Suprapubic skin (tissue), 4 donors: ENCODE measurements at regions not wholly inside any gene's neighbourhood (a gene's known extent, or its start where the extent isn't known, plus 50 kb on each side); places are given as distances from the start of the nearest gene placed in this dataset.
"Not testable (repeated sequence)": the region's sequence is repeated elsewhere in the genome, so short reads cannot be mapped to it uniquely, and the experiment has no call there.

Experiments
- DNase-seq, 2 donors: peaks; one replicate each; pipeline ENCODE4 v3.0.0-alpha.2; 2019; ENCODE audit warnings: low spot score in 2 of 2
- H3K27ac ChIP-seq: fragments of 200-600 bp; sonication (generic); one replicate; pipeline ENCODE4 v1.5.1; 2019
- H3K27me3 ChIP-seq: fragments of 200-600 bp; sonication (generic); one replicate; pipeline ENCODE4 v1.5.1; 2019
- H3K36me3 ChIP-seq: fragments of 200-600 bp; sonication (generic); one replicate; pipeline ENCODE4 v1.5.1; 2019
- H3K4me1 ChIP-seq: fragments of 200-600 bp; sonication (generic); one replicate; pipeline ENCODE4 v1.5.1; 2019
- H3K4me3 ChIP-seq: fragments of 200-600 bp; sonication (generic); one replicate; pipeline ENCODE4 v1.5.1; 2019; ENCODE audit warnings: mild to moderate bottlenecking
- H3K9me3 ChIP-seq: fragments of 200-600 bp; sonication (generic); one replicate; pipeline ENCODE4 v1.5.1; 2019
- EP300 ChIP-seq: sonication (generic); formaldehyde crosslinking; IDR thresholded peaks from one replicate; pipeline ENCODE4 v1.6.1; 2017; ENCODE audit warnings: antibody characterized with exemption
- POLR2A ChIP-seq, 2 donors: fragments of 450-650 bp; IDR thresholded peaks; one replicate each; pipeline ENCODE4 v1.6.1; 2017; ENCODE audit warnings: antibody characterized with exemption in 2 of 2, mild to moderate bottlenecking in 2 of 2, moderate library complexity in 2 of 2
- POLR2AphosphoS5 ChIP-seq, 3 donors: sonication (generic); formaldehyde crosslinking; IDR thresholded peaks; one replicate each; pipeline ENCODE4 v1.6.1; 2017; ENCODE audit warnings: antibody characterized with exemption in 3 of 3
- WGBS: methylation state at CpG from one replicate; pipeline ENCODE4 v1.1.5; 2018; 5-methylcytosine and 5-hydroxymethylcytosine counted together
- TF ChIP-seq, protein P1 (sequence below), 2 donors: fragments of 200-600 bp in 1 of 2; fragments of 450-650 bp in 1 of 2; sonication (generic) in 1 of 2; IDR thresholded peaks; one replicate each; pipeline ENCODE4 v1.5.1; 2016 to 2019; ENCODE audit warnings: antibody characterized with exemption in 2 of 2, mild to moderate bottlenecking in 1 of 2, moderate library complexity in 1 of 2

DNA sequence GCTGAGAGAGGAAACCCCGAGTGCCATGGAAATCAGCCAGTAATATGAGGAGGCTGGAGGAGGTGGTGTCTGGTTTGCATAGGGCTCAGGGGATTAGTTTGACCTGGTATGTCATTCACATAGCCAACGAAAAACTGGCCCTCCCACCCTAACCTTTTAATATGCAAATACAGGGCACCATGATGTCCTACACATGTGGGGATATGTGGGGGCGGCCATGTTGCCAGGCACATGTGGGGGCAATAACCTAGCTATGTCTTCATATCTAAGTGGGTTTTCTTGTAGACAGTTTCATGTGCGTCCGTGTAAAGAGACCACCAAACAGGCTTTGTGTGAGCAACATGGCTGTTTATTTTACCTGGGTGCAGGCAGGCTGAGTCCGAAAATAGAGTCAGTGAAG, 110.1 kb downstream of the MOBP start:
- WGBS: 74% methylated on average over 6 of the region's 6 CpGs
- H3K4me1 ChIP-seq: no peaks in the 10 kb centered on the region
- H3K9me3 ChIP-seq: no peaks in the 10 kb centered on the region
- no peak overlapping the region for H3K27ac ChIP-seq
- H3K4me3 ChIP-seq: no peak overlapping the region
- TF ChIP-seq POLR2AphosphoS5 (IDR thresholded peaks at IDR 0.05) (no peak), POLR2A (IDR thresholded peaks at IDR 0.05) (no peak), EP300 (no peak)
- TF ChIP-seq, protein P1, sequence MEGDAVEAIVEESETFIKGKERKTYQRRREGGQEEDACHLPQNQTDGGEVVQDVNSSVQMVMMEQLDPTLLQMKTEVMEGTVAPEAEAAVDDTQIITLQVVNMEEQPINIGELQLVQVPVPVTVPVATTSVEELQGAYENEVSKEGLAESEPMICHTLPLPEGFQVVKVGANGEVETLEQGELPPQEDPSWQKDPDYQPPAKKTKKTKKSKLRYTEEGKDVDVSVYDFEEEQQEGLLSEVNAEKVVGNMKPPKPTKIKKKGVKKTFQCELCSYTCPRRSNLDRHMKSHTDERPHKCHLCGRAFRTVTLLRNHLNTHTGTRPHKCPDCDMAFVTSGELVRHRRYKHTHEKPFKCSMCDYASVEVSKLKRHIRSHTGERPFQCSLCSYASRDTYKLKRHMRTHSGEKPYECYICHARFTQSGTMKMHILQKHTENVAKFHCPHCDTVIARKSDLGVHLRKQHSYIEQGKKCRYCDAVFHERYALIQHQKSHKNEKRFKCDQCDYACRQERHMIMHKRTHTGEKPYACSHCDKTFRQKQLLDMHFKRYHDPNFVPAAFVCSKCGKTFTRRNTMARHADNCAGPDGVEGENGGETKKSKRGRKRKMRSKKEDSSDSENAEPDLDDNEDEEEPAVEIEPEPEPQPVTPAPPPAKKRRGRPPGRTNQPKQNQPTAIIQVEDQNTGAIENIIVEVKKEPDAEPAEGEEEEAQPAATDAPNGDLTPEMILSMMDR (IDR thresholded peaks at IDR 0.05): no peak
- H3K36me3 ChIP-seq: no peaks in the 10 kb centered on the region
- DNase-seq: no peak
- no peaks in the 10 kb centered on the region for H3K27me3 ChIP-seq

DNA sequence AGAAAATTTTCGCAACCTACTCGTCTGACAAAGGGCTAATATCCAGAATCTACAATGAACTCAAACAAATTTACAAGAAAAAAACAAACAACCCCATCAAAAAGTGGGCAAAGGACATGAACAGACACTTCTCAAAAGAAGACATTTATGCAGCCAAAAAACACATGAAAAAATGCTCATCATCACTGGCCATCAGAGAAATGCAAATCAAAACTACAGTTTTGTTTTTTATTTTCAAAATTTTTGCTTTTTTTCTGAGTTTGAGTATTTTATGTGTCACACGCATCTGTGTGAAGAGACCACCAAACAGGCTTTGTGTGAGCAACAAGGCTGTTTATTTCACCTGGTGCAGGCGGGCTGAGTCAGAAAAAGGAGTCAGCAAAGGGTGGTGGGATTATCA, 118.7 kb downstream of the MOBP start:
- not testable (repeated sequence) for H3K4me1 ChIP-seq, H3K36me3 ChIP-seq, H3K27me3 ChIP-seq, DNase-seq, H3K4me3 ChIP-seq, H3K27ac ChIP-seq, H3K9me3 ChIP-seq
- WGBS: 85% methylated on average over 4 of the region's 4 CpGs

DNA sequence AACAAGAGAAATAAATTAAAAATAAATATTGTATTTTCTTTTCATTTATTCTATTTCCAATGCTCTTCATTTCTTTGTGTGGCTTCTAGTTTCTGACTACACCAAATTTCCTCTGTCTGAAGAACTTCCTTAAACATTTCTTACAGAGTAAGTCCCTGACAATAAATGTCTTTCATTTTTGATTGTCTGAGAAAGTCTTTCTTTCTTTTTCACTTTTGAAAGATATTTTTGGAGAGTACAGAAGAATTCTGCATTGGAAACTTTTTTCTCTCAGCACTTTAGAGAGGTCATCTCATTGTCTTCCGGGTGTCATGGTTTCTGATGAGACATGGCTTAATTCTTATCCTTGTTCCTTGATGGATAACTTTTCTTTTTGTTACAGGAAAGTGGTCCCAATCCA, 119.6 kb downstream of the MOBP start:
- 95% methylated on average over 1 of the region's 1 CpG for WGBS
- TF ChIP-seq, protein P1 (IDR thresholded peaks at IDR 0.05): no peak
- no peak for TF ChIP-seq POLR2AphosphoS5 (IDR thresholded peaks at IDR 0.05)
- TF ChIP-seq POLR2A (IDR thresholded peaks at IDR 0.05): no peak
- no peak for TF ChIP-seq EP300
- no peak for DNase-seq
- H3K27me3 ChIP-seq: no peaks in the 10 kb centered on the region
- no peaks in the 10 kb centered on the region for H3K36me3 ChIP-seq
- H3K27ac ChIP-seq: no peak overlapping the region
- H3K9me3 ChIP-seq: no peaks in the 10 kb centered on the region
- no peak overlapping the region for H3K4me3 ChIP-seq
- no peaks in the 10 kb centered on the region for H3K4me1 ChIP-seq

DNA sequence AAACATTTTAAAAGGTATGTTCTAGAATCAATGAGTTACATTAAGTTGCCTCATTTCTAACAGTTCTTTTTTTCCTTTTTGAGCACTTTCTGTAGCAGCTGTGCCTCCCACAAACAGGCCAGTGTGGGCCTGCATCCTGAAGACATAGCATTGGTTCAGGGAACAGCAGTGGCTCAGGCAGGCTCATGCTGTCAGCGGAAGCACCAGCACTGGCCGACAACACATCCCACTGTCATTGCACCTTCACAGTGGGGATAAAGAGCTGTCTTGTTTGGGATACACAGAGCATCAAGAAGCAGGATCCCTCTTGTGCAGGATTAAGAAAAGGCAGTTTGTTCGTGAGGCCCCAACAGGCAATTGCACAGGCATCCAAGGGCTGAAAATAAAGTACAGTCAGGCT, 123.3 kb downstream of the MOBP start:
- 86% methylated on average over 3 of the region's 3 CpGs for WGBS

DNA sequence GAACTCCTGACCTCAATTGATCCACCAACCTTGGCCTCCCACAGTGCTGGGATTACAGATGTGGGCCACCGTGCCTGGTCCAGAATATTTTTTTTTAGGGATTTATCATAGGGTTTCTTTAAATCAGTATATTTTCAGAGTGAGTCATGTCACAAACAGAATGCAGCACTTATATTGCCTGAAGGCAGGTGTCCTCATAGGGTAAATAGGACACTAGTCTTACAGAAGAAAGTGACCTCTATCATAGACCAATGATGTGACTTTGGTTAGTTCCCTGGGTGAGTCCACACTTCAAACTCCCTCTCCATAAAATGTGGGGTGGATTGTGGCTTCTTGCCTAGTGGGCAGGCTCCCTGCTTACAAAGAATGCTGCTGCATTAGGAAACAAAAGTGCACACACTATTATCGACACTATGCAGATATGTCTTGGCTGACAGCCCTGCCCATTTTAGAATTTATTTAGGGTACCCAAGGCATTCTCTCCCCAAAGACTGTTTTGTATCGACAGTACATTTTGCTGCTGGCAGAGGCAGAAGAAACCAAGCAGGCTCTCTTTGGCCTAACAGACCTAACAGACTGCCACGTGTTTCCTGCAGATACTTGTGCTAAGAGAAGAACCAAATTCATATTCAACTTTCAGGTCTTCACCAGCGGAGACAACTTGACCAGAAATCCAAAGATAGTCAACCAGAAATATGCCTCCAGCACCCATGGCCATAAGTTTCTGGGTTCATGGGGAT, 125.0 kb downstream of the MOBP start:
- no peak overlapping the region for H3K4me3 ChIP-seq
- H3K27ac ChIP-seq: no peak overlapping the region
- H3K36me3 ChIP-seq: no peaks in the 10 kb centered on the region
- no peaks in the 10 kb centered on the region for H3K27me3 ChIP-seq
- no peak for TF ChIP-seq POLR2AphosphoS5 (IDR thresholded peaks at IDR 0.05)
- no peak for TF ChIP-seq EP300
- TF ChIP-seq, protein P1 (IDR thresholded peaks at IDR 0.05): no peak
- no peak for TF ChIP-seq POLR2A (IDR thresholded peaks at IDR 0.05)
- H3K4me1 ChIP-seq: no peaks in the 10 kb centered on the region
- no peak for DNase-seq
- 63% methylated on average over 5 of the region's 5 CpGs for WGBS
- H3K9me3 ChIP-seq: no peaks in the 10 kb centered on the region

More for the DNA sequence above, 123.3 kb downstream of the MOBP start:
- Histone ChIP-seq H3K27me3 (no peaks in the 10 kb centered on the region), H3K4me1 (no peaks in the 10 kb centered on the region), H3K27ac (no peak overlapping the region), H3K9me3 (no peaks in the 10 kb centered on the region), H3K4me3 (no peak overlapping the region), H3K36me3 (no peaks in the 10 kb centered on the region)
- TF ChIP-seq, protein P1 (IDR thresholded peaks at IDR 0.05): no peak
- no peak for TF ChIP-seq EP300
- TF ChIP-seq POLR2AphosphoS5 (IDR thresholded peaks at IDR 0.05): no peak
- TF ChIP-seq POLR2A (IDR thresholded peaks at IDR 0.05): no peak
- DNase-seq: no peak

DNA sequence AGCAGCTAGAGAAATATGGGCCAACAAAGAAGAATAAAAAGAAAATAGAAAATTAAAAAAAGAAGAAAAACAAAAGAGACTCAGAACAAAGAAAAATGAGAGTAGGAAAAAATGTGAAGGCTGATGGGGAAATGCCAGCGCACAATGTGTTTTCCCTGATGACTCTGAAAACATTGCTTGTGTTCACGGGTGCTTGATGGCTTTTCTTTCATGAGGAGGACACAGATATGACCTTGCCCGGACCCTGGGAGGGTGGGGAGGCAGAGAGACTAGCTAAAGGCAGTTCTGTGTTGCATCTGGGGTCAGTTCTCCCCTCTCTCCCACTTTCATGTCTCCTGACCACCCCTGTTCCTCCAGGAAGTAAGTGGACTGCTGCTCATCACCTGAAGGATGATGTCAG, 125.9 kb downstream of the MOBP start:
- H3K9me3 ChIP-seq: no peaks in the 10 kb centered on the region
- no peak overlapping the region for H3K27ac ChIP-seq
- no peak for TF ChIP-seq POLR2AphosphoS5 (IDR thresholded peaks at IDR 0.05)
- no peak for TF ChIP-seq EP300
- TF ChIP-seq POLR2A (IDR thresholded peaks at IDR 0.05): no peak
- TF ChIP-seq, protein P1 (IDR thresholded peaks at IDR 0.05): no peak
- H3K4me1 ChIP-seq: no peaks in the 10 kb centered on the region
- no peaks in the 10 kb centered on the region for H3K36me3 ChIP-seq
- 67% methylated on average over 3 of the region's 3 CpGs for WGBS
- DNase-seq: no peak
- H3K4me3 ChIP-seq: no peak overlapping the region
- no peaks in the 10 kb centered on the region for H3K27me3 ChIP-seq
